Iris pigment epithelial cell (primary cell): ENCODE measurements at regions not wholly inside any gene's neighbourhood (a gene's known extent, or its start where the extent isn't known, plus 50 kb on each side); places are given as distances from the start of the nearest gene placed in this dataset.

ENCODE experiments used
- DNase-seq: peaks from one replicate; pipeline ENCODE4 v3.0.0-alpha.2; 2011; ENCODE audit warnings: low read depth

GRCh38 chr2:100222844-100223243 is 80.5 kb upstream of the AFF3 start:
- DNase-seq: no peak

DNA sequence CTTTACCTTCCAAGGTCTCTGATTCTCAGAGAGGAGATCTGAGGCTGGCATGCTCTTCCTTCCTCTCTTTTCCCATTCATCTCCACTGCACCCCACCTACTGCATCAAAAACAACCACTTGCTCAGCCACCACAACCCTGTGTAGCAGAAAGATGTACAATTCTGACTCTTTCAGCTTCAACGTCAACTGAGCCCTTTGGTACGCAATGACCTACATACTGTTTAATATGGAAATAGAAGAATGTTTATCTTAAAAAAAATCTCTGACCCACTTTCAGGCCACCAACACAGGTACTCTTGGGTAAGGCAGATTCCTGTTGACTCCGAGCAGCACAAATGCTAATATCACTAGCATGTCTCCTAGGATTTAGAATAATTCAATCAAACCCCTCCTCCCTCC is 76.2 kb upstream of the AFF3 start:
- DNase-seq: no peak

- no peak for DNase-seq
Observed at GRCh38 chr2:100217323-100217722, 74.9 kb upstream of the AFF3 start.

DNA sequence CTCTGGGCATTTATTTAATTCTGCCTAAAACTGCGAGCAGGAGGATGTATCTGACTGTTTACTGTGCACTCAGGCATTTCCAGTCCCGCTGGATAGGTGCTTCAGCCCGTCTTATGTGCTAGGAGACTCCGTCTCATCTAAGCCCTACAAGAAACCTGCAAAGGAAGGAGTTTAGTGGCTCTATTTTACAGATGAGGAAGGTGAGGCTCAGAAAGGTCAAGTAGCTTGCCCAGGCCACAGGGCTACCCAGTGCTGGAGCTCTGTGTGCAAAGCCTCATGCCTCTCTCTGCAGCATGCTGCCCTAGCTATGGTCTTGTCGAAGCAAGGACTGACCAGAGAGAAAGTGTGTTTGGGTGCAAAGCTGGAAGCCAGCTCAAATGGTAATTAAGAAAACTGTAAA is 73.6 kb upstream of the AFF3 start:
- DNase-seq: no peak

DNA sequence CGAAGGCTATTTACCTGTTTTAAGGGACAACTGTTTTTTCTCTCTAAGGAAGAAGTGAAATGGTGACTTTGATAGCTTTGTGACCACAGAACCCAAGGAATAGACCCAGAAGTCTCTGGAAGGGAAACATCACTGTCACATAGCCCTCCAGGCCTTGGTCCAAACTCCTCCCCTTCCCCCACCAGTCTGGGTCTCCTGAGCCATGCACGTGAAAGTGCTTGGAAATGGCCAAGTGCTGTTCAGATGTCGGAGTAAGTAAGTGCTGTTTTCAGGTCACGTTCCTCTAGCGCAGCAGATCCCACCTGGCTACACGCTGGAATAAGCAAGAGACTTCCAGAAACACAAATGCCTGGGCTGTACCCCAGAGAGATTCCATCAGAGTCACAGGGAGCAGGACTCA is 73.0 kb upstream of the AFF3 start:
- DNase-seq: no peak

DNA sequence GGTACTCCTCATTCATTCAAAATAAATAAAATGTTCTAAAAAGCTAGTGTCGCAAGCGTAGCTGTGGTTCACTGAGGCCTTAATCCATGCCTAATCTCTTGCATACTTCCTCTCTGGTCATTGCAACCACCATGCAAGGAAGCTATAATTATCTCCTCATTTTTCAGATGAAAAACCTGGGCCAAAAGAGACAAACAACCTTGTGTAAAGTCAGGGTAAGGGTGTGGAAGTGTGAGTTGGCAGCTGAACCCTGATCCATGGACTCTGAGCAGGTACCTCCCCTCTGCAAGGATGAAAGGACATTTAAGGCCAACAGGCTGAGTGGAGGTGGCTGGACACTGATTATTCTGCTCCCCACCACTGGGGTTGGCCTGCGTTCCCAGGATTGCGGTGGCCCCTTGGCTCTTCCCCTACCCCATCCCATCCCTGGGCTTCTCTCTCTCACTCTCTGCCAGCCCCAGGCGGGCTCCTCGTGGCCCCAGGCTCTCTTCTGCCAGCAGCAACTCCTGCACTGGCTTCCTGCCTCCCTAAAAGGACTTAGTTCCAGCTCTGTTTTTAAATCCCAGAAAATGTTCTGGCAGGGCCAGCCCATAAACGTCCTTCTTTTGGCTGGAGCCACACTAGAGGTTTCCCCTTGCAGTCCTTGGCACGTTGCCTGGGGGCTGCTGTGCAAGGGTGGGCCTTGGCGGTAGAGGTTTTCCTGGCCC is 72.0 kb upstream of the AFF3 start:
- DNase-seq: peak; percentile 76

DNA sequence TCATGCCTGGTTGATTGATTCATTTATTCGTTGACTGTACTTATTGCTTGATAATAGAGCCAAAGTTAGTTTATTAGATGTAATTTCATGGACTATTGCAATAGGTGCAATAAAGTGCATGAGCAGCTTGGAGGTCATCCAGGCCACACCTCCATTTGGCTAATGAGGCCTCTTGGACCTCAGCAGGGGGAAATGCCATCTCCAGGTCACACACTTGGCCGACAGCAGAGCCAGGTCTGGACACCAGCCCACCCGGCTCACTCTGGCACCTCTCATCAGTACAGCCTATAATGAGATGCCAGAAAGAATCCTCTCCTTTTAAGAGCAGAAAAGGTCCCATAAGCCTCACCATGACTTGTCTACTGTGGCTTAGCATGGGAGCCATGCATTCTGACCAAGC is 71.2 kb upstream of the AFF3 start:
- no peak for DNase-seq

DNA sequence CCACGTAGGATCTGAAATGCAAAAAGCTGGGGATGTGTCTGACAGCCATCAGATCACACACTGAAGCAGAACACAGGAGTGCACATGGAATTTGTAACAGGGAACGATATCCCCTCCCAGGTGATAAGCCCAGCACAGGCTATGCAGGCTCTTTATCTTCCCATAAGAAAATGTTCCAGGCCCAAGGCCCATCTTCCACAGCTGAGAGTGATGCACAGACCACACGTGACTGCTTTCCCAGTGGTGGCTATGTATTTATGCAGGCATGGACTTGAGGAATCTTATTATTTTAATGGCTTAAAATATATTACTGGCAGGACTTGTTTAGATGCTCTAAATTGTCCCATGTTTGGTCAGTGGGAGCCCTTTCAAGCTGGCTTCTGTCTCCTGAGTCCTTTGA is 70.5 kb upstream of the AFF3 start:
- DNase-seq: no peak

- peak; percentile 28 for DNase-seq
Observed at GRCh38 chr2:100211521-100211920, 69.1 kb upstream of the AFF3 start.

GRCh38 chr2:100208141-100208770 is 65.9 kb upstream of the AFF3 start:
- no peak for DNase-seq

DNA sequence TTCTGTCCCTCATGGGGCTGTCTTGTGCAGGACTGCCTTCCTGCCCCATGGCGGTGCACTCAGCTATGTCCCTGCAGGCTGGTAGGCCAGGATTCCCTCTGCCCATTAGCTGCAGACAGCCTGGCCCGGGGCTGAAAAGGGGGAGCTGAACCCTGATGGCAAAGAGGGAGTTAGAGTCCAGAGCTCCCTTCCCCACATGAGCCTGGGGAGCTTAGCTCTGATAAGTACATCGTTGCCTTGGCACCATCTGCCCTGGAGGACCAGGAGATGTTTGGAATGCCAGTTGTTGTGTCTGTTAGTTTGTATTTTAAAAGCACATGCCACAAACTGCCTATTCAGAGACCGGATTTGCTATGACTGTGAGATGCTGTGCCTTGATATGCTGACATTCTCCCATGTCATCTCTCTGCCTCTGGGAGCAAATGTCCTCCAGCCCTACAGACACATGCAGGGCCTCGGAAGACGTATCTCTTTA is 65.1 kb upstream of the AFF3 start:
- DNase-seq: no peak

DNA sequence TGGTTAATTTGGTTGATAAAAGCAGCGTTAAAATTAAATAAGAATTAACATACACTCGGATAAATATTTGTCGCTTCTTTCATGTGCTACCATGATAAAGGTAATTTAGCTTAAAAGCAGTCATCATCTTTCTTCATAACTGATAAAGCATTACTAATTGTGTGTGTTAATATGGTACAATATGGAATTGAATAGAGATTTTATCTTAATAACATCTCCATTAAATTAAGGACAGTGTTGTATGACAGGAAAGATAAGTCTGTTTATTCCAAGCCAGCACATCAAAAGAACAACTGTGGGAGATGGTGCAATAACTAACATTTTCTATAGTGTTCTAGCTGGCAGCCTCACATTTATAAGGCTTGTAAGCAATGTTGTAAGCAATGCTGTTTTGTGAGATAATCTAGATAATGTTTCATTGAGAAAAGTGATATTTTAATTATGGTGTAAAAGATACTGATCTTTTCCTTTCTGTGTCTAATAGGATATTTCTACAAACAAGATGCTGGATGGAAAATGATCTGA is 64.4 kb upstream of the AFF3 start:
- no peak for DNase-seq

DNA sequence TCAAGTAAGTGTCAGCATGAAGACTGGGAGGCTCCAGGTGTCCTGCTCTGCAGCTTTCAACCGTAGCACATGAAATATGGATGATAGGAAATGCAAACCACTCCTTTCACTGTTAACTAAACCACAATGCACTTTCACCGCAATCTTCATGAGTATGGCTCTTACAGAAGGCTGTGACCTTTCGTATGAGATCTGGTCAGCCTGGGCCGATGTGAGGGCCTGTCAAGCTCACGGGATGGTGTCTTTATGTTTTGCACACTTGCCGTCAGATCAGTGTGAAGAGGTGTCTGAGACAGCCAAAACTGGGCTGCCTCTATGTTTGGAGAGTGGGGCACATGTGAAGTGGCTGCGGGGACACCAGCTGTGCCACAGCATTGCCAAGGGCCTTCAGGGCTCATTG is 62.8 kb upstream of the AFF3 start:
- DNase-seq: no peak

GRCh38 chr2:100202567-100202966 is 60.2 kb upstream of the AFF3 start:
- no peak for DNase-seq

- peak; percentile 34 for DNase-seq
Observed at GRCh38 chr2:100200985-100201384, 58.6 kb upstream of the AFF3 start.

DNA sequence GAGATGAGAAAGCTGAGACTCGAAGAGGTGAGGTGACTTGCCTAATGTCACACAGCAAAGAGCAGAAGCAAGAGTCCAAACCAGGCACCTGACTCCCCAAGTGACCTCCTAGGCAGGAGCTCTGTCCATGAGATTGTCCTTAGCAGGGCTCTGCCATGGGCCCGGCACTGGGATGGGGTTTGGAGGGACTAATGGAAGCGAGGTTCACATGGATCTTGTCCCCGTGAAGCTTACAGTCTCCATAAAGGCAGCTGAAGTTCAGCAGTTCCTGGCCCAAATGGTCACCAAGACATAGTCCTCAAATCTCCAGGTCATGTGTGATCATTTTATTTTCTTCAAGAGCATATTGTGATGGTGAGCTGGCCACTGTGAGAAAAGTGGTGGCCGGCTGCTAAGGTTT is 57.0 kb upstream of the AFF3 start:
- DNase-seq: no peak

DNA sequence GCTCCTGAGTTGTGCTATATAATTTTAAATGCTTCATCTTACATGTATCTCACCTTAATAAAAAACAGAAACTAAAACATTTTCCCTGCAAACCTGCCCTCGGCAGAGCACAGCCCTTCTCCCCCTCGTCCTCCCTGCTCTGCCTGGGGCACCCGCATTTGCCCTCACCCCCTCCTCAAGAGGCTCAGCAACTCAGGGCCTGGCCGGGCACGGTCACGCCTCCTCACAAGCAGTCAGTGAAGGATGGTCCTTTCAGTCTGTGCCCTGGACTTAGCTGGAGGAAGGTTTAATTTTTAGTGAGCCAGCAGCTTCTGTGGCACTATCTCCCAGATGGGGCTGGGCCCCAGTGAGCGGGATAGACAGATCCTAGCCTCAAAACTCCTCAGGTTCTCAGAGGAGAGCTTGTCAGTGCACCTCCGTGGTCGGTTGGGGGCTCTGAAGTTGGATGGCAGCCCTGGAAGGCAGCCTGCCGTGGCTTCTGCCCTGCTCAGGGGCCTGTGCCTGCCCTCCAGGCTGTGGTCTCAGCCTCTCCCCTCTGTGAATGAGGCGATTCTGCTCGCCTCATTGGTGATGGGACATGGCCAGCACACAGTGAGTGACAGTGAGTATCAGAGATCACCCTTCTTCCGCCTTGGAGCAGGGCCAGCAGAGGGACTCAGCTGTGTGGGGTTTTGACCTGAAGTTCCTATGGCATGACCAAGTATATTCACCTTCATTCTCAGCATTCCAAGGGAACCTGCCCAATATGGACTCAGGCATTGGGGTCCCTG is 56.3 kb upstream of the AFF3 start:
- DNase-seq: no peak

DNA sequence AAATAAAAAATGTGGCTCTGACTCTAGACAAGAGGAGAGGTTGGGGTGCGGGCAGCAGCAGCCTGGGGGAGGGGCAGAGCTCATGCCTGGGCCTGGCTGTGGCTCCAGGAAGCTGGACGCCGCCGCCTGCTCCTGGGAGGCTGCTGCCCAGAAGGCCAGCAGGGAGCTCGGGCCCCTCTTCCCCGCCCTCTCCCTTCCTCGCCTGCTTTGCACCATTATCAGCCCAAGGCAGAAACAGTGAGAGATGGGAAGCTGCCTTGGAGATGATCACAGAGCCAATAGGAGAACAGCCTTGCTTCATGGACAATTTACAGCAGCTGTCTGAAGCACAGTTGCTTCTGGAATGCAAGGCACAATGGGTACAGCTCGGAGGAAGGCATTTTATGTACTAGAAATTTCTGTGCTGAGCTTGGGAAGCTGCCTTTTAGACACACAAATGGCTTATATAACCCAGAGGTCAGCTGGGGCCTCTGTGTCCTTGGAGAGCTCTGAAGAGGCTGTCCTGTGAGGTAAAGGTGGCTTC is 55.3 kb upstream of the AFF3 start:
- DNase-seq: peak; percentile 45

DNA sequence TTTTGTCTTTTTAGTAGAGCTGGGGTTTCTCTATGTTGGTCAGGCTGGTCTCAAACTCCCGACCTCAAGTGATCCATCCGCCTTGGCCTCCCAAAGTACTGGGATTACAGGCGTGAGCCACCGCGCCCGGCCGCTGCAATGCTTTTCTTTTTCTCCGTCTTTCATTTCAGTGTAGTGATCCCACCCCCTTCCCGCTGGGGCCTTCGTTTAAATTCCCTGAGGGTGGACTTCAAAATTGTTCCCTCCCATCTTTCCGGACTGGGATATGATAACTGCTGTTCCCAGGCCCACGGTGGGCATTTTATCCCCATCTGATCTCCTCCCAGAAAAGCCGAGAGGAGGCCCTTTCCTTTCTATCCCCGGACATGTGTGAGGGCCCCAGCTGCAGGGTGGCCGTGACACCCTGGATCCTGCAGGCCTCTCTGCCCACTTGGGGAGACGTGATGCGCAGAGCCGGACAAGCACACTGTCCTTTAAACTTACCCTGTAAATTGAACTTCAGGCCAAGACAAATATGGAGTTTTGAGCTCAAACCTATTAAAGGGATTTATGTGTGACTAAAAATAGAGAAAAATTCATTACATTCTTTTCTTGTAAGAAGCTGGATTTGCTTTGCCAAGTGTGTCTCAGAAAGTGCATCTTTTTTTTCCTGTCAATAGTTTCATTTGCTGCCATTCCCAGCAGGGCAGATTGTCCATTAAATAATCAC is 54.5 kb upstream of the AFF3 start:
- DNase-seq: no peak

GRCh38 chr2:100195942-100196341 is 53.6 kb upstream of the AFF3 start:
- no peak for DNase-seq

- DNase-seq: no peak
Observed at GRCh38 chr2:100194951-100195350, 52.6 kb upstream of the AFF3 start.

- DNase-seq: no peak
Observed at GRCh38 chr2:100193291-100193710, 50.9 kb upstream of the AFF3 start.
